IgD-negative memory B cell (primary cell): ENCODE measurements at regions not wholly inside any gene's neighbourhood (a gene's known extent, or its start where the extent isn't known, plus 50 kb on each side); places are given as distances from the start of the nearest gene placed in this dataset.
"Not testable (repeated sequence)": the region's sequence is repeated elsewhere in the genome, so short reads cannot be mapped to it uniquely, and the experiment has no call there.

Experiments
- H3K27ac Mint-ChIP-seq, 3 donors: one replicate each; pipeline ENCODE4 v1.8.0; 2020 to 2022; ENCODE audit warnings: mild to moderate bottlenecking in 3 of 3, mixed read lengths in 3 of 3, moderate library complexity in 1 of 3
- H3K27me3 Mint-ChIP-seq: one replicate; pipeline ENCODE4 v1.8.0; 2021; ENCODE audit warnings: mixed read lengths
- H3K36me3 Mint-ChIP-seq: one replicate; pipeline ENCODE4 v1.8.0; 2020; ENCODE audit warnings: mild to moderate bottlenecking, mixed read lengths
- H3K4me1 Mint-ChIP-seq, 3 donors: one replicate each; pipeline ENCODE4 v1.8.0; 2020 to 2022; ENCODE audit warnings: mixed read lengths in 3 of 3, mild to moderate bottlenecking in 1 of 3
- H3K4me3 Mint-ChIP-seq, 4 donors: one replicate each; pipeline ENCODE4 v1.8.0; 2020 to 2022; ENCODE audit warnings: mild to moderate bottlenecking in 4 of 4, mixed read lengths in 4 of 4, moderate library complexity in 3 of 4
- H3K9me3 Mint-ChIP-seq, 3 donors: one replicate each; pipeline ENCODE4 v1.8.0; 2020 to 2021; ENCODE audit warnings: mixed read lengths in 3 of 3, mild to moderate bottlenecking in 1 of 3

GRCh38 chr14:101666264-101666663 is 95.2 kb upstream of the PPP2R5C start:
- H3K36me3 Mint-ChIP-seq, result peaks cover 6% of the 10 kb centered on the region

DNA sequence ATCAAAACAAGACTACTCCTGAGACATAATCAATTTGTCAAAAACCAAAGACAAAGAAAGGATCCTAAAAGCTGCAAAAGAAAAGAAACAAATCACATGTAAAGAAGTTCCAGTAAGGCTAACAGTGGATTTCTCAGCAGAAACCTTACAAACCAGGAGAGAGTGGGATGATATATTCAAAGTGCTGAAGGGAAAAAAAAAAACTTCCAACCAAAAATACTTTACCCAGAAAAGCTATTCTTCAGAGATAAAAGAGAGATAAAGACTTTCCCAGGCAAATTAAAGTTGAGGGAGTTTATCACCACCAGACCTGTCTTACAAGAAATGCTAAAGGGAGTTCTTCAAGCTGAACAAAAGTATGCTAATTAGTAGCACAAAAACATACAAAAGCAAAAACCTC is 91.9 kb upstream of the PPP2R5C start:
- Mint-ChIP-seq H3K4me3 (no peak overlapping the region), H3K36me3 (peaks cover 9% of the 10 kb centered on the region), H3K4me1 (no peaks in the 10 kb centered on the region), H3K27ac (no peak overlapping the region), H3K9me3 (peaks cover 11 to 37% (median 19%) of the 10 kb centered on the region in 3 donors), H3K27me3 (peaks cover 26% of the 10 kb centered on the region)

More at GRCh38 chr14:101666264-101666663, 95.2 kb upstream of the PPP2R5C start:
- no peaks in the 10 kb centered on the region for H3K4me1 Mint-ChIP-seq
- H3K4me3 Mint-ChIP-seq, result no peak overlapping the region
- no peak overlapping the region for H3K27ac Mint-ChIP-seq
- H3K27me3 Mint-ChIP-seq, result peaks cover 24% of the 10 kb centered on the region
- H3K9me3 Mint-ChIP-seq, result peaks cover 5 to 28% (median 15%) of the 10 kb centered on the region in 3 donors

DNA sequence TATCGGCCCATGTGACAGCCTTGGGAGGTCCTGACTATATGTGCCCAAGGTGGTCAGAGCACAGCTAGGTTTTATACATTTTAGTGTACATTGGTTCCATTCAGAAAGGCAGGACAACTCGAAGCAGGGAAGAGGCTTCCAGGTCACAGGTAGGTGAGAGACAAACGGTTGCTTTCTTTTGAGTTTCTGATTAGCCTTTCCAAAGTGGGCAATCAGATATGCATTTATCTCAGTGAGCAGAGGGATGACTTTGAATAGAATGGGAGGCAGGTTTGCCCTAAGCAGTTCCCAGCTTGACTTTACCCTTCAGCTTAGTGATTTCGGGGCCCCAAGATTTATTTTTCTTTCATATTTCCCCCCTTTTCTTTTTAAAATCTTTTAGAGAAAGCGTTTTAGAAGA is 87.6 kb upstream of the PPP2R5C start:
- H3K4me1 Mint-ChIP-seq, result no peaks in the 10 kb centered on the region
- H3K4me3 Mint-ChIP-seq, result no peak overlapping the region
- peaks cover 9% of the 10 kb centered on the region for H3K36me3 Mint-ChIP-seq
- peaks cover 15% of the 10 kb centered on the region for H3K27me3 Mint-ChIP-seq
- no peak overlapping the region for H3K27ac Mint-ChIP-seq
- peaks cover 11 to 30% (median 15%) of the 10 kb centered on the region in 3 donors for H3K9me3 Mint-ChIP-seq

DNA sequence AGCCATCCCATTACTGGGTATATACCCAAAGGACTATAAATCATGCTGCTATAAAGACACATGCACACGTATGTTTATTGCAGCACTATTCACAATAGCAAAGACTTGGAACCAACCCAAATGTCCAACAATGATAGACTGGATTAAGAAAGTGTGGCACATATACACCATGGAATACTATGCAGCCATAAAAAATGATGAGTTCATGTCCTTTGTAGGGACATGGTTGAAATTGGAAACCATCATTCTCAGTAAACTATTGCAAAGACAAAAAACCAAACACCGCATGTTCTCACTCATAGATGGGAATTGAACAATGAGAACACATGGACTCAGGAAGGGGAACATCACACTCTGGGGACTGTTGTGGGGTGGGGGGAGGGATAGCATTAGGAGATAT is 85.7 kb upstream of the PPP2R5C start:
- H3K36me3 Mint-ChIP-seq, H3K4me1 Mint-ChIP-seq: not testable (repeated sequence)
- peaks cover 7 to 13% (median 7%) of the 10 kb centered on the region in 3 donors for H3K9me3 Mint-ChIP-seq

GRCh38 chr14:101677912-101678327 is 83.6 kb upstream of the PPP2R5C start:
- H3K36me3 Mint-ChIP-seq, H3K27ac Mint-ChIP-seq: not testable (repeated sequence)

More for the DNA sequence above, 85.7 kb upstream of the PPP2R5C start:
- not testable (repeated sequence) for H3K4me3 Mint-ChIP-seq, H3K27ac Mint-ChIP-seq
- H3K27me3 Mint-ChIP-seq, result peaks cover 13% of the 10 kb centered on the region

DNA sequence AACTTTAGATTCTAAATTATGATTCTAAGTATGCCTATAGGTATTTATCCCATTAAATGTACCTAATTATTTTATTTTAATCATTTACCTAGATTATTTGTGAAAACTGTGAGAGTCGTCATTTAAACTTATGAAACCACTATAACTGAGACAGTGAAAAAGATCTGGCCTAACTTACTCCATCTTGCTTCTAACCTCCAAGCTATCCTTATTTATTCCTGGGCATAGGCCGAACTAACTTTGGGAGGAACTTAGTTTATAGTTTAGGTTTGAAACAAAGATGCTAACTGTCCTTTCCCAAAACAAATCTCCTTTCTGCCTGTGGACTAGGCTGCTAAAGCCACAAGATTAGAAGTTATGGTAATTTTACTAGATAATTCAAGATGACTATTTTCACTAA is 79.7 kb upstream of the PPP2R5C start:
- Mint-ChIP-seq H3K36me3 (peaks cover 2% of the 10 kb centered on the region), H3K4me1 (no peaks in the 10 kb centered on the region), H3K27me3 (peaks cover 12% of the 10 kb centered on the region), H3K9me3 (no peaks in the 10 kb centered on the region), H3K4me3 (no peak overlapping the region), H3K27ac (no peak overlapping the region)

More at GRCh38 chr14:101677912-101678327, 83.6 kb upstream of the PPP2R5C start:
- H3K4me3 Mint-ChIP-seq, H3K9me3 Mint-ChIP-seq, H3K4me1 Mint-ChIP-seq, H3K27me3 Mint-ChIP-seq: not testable (repeated sequence)

- Mint-ChIP-seq H3K9me3 (no peaks in the 10 kb centered on the region), H3K4me1 (no peaks in the 10 kb centered on the region), H3K4me3 (no peak overlapping the region), H3K36me3 (peaks cover 2% of the 10 kb centered on the region), H3K27ac (no peak overlapping the region), H3K27me3 (peaks cover 12% of the 10 kb centered on the region)
These were observed 78.1 kb upstream of the PPP2R5C start for GRCh38 chr14:101683365-101683764.

GRCh38 chr14:101687756-101688546 is 73.6 kb upstream of the PPP2R5C start:
- peaks cover 10% of the 10 kb centered on the region for H3K27me3 Mint-ChIP-seq

DNA sequence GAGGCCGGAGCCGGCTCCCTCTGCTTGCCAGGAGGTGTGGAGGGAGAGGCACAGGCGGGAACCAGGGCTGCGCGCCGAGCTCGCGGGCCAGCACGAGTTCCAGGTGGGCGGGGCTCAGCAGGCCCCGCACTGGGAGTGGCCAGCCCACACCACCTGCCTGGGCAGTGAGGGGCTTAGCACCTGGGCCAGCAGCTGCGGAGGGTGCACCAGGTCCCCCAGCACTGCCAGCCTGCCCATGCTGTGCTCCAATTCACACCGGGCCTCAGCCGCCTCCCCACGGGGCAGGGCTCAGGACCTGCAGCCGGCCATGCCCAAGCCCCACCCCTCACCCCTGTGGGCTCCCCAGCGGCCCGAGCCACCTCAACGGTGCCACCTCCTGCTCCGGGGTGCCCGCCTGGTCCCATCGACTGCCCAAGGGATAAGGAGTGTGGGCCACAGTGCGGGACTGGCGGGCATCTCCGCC is 72.4 kb upstream of the PPP2R5C start:
- H3K27me3 Mint-ChIP-seq, result peaks cover 10% of the 10 kb centered on the region
- no peaks in the 10 kb centered on the region for H3K4me1 Mint-ChIP-seq
- no peak overlapping the region for H3K27ac Mint-ChIP-seq
- peaks cover 4% of the 10 kb centered on the region for H3K36me3 Mint-ChIP-seq
- peaks cover 0 to 3% (median 0%) of the 10 kb centered on the region in 3 donors for H3K9me3 Mint-ChIP-seq
- H3K4me3 Mint-ChIP-seq, result no peak overlapping the region

More at GRCh38 chr14:101687756-101688546, 73.6 kb upstream of the PPP2R5C start:
- H3K4me1 Mint-ChIP-seq, result no peaks in the 10 kb centered on the region
- no peak overlapping the region for H3K4me3 Mint-ChIP-seq
- H3K27ac Mint-ChIP-seq, result no peak overlapping the region
- peaks cover 4% of the 10 kb centered on the region for H3K36me3 Mint-ChIP-seq
- peaks cover 0 to 3% (median 0%) of the 10 kb centered on the region in 3 donors for H3K9me3 Mint-ChIP-seq

DNA sequence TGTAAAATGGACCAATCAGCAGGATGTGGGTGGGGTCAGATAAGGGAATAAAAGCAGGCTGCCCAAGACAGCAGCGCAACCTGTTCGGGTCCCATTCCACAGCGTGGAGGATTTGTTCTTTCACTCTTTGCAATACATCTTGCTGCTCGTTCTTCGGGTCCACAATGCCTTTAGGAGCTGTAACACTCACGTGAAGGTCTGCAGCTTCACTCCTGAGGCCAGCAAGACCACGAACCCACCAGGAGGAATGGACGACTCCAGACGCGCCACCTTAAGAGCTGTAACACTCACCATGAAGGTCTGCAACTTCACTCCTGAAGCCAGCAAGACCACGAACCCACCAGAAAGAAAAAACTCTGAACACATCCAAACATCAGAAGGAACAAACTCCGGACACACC is 71.5 kb upstream of the PPP2R5C start:
- not testable (repeated sequence) for H3K27me3 Mint-ChIP-seq, H3K4me3 Mint-ChIP-seq, H3K4me1 Mint-ChIP-seq, H3K9me3 Mint-ChIP-seq, H3K36me3 Mint-ChIP-seq
- peak overlapping the region in 1 of 3 donors; percentile 79 for H3K27ac Mint-ChIP-seq

DNA sequence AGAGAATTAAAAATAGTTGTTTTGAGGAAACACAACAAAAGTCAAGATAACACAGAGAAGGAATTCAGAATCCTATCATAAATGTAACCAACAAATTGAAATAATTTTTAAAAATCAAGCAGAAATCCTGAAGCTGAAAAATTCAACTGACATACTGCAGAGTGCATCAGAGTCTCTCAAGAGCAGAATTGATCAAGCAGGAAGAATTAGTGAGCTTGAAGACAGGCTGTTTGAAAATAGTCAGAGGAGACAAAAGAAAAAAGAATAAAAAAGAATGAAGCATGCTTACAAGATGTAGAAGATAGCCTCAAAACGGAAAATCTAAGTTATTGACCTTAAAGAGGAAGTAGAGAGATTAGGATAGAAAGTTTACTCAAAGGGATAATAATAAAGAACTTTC is 65.8 kb upstream of the PPP2R5C start:
- peaks cover 2% of the 10 kb centered on the region for H3K36me3 Mint-ChIP-seq
- H3K9me3 Mint-ChIP-seq, result peaks cover 7 to 23% (median 15%) of the 10 kb centered on the region in 3 donors
- H3K4me3 Mint-ChIP-seq, result no peak overlapping the region
- peaks cover 13% of the 10 kb centered on the region for H3K27me3 Mint-ChIP-seq
- H3K4me1 Mint-ChIP-seq, result no peaks in the 10 kb centered on the region
- H3K27ac Mint-ChIP-seq, result no peak overlapping the region

GRCh38 chr14:101704140-101704539 is 57.4 kb upstream of the PPP2R5C start:
- Mint-ChIP-seq H3K27me3 (peaks cover 8% of the 10 kb centered on the region), H3K36me3 (no peaks in the 10 kb centered on the region), H3K27ac (peak overlapping the region in 1 of 3 donors; percentile 16), H3K4me3 (peak overlapping the region in 3 of 4 donors; percentile 6 to 34 (median 23)), H3K9me3 (no peaks in the 10 kb centered on the region), H3K4me1 (peaks cover 11 to 14% (median 13%) of the 10 kb centered on the region in 3 donors)

DNA sequence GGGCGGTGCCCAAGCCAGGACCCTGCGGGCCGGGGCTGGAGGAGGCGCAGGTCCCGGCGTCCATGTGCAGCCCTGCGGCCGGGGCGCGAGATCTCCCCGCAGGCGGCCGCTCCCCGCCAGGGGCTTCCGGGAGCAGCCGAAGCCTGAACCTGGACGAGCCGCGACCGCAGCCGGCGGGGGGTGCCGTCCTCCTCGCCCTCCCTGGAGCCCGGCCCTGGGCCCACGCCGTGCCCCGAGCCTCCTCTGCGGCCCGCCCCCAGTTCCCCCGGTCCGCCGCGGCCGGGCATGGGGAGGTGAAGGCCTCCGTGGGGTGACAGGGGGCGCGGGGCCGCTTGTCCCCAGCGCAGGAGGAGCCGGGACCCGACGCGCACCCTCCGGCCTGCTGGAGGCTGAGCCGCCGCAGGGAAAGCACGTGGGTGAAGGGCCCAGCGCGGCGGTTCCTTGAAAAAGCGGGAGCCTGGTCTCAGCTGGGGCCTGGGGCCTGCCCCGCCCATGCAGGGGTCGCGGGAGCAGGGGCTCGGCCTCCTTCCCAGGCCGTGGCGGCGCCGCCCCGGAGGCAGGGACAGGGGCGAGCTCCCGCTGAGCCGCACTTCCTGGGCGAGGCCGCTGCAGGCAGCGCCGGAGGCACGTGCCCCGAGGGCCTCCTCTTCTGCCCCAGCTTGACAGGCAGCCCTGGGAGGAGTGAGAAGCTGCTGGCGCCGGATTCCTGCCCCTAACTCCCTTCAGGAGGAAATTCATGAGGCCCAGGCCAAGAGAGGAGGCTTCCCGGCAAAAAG is 55.6 kb upstream of the PPP2R5C start:
- Mint-ChIP-seq H3K27ac (peak overlapping the region in 2 of 3 donors; percentile 51 to 74), H3K9me3 (no peaks in the 10 kb centered on the region), H3K27me3 (peaks cover 2% of the 10 kb centered on the region), H3K4me3 (peak overlapping the region in 2 of 4 donors; percentile 67 to 79), H3K4me1 (peaks cover 11 to 14% (median 13%) of the 10 kb centered on the region in 3 donors), H3K36me3 (no peaks in the 10 kb centered on the region)

DNA sequence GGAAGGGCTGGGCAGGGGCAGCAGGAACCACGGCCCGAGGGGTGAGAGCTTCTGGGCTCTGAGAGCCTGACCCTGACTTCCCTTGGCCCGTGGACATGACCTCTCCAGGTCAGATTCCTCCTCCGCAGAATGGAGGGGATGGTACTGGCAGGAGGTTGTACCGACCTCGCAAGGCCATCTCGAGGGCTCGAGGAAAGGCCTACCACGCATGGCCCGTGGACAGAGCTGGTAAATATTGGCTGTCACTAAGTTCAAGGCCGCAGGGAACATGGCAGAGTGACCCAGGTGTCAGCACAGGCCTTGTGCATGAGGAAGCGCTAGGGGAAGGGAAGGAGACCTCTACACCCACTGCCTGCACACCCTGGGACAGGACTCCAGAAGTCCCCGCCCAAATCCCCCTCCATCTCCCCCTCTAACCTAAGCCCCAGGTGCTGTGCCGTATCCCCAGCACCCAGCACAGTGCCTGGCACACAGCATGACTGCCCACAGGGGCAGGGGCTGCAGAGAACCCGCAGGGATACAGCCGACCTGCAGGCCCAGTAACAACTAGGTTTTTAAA is 54.9 kb upstream of the PPP2R5C start:
- peak overlapping the region in 1 of 3 donors; percentile 39 for H3K27ac Mint-ChIP-seq
- H3K9me3 Mint-ChIP-seq, result no peaks in the 10 kb centered on the region
- H3K27me3 Mint-ChIP-seq, result peaks cover 2% of the 10 kb centered on the region
- H3K4me3 Mint-ChIP-seq, result peak overlapping the region in 2 of 4 donors; percentile 8 to 86
- peaks cover 11 to 14% (median 13%) of the 10 kb centered on the region in 3 donors for H3K4me1 Mint-ChIP-seq
- no peaks in the 10 kb centered on the region for H3K36me3 Mint-ChIP-seq
